ENCODE measurements at regions not wholly inside any gene's neighbourhood (a gene's known extent, or its start where the extent isn't known, plus 50 kb on each side); places are given as distances from the start of the nearest gene placed in this dataset.

- Histone ChIP-seq H3K9me3 (replicated peaks; ENCODE audit: control insufficient read depth, insufficient read depth, low read length) (no peaks in the 10 kb centered on the region), H2AFZ (ENCODE audit: control insufficient read depth, low read depth, low read length) (no peak overlapping the region), H3K9ac (ENCODE audit: control insufficient read depth, insufficient read depth, low read length) (no peak overlapping the region), H3K4me3 (no peak overlapping the region), H3K27ac (ENCODE audit: control insufficient read depth, insufficient read depth) (no peak overlapping the region), H3K27me3 (replicated peaks in 1 of 2; ENCODE audit: control insufficient read depth in 2 of 2, insufficient read depth in 2 of 2, low read length in 1 of 2) (no peaks in the 10 kb centered on the region), H4K20me1 (ENCODE audit: control insufficient read depth, insufficient read depth) (no peaks in the 10 kb centered on the region), H3K4me1 (ENCODE audit: control insufficient read depth, insufficient read depth, low read length) (no peaks in the 10 kb centered on the region), H3K36me3 (ENCODE audit: control insufficient read depth in 2 of 2, insufficient read depth in 2 of 2, low read length in 1 of 2) (no peaks in the 10 kb centered on the region), H3K79me2 (ENCODE audit: control insufficient read depth, insufficient read depth, low read length) (no peaks in the 10 kb centered on the region), H3K4me2 (ENCODE audit: control insufficient read depth, insufficient read depth) (no peak overlapping the region)
- ATAC-seq, result no peak
- ChIA-PET RAD21 (ENCODE audit: unreplicated experiment) (interaction anchor here (0.6 kb wide), 1 partner anchor 150 kb away, joined by 4 read pairs; no protein-coding TSS in a partner anchor), SMC1A (ENCODE audit: uncharacterized antibody, unreplicated experiment) (no interaction called here), POLR2A (no interaction called here), CTCF (no interaction called here)
- no TSS peak for BruUV-seq (replicated peaks)
- FAIRE-seq, result no peak
- 40% methylated on average over 18 of the region's 18 CpGs for WGBS (ENCODE audit: insufficient coverage, insufficient replicate concordance, low lambda C conversion rate, missing lambda C conversion rate)
- intact Hi-C loops (cut with micrococcal nuclease; ENCODE audit: unreplicated experiment), result no loop called here
- no peak for DNase-seq (ENCODE audit: low read depth, low spot score)
- in situ Hi-C loops (cut with MboI), result no loop called here
- TF ChIP-seq NFYB (IDR thresholded peaks at IDR 0.05; ENCODE audit: insufficient read depth, low read depth, low read length) (no peak), FOXK2 (IDR thresholded peaks at IDR 0.05) (no peak), SIN3A (IDR thresholded peaks at IDR 0.05; ENCODE audit: low read depth, low read length) (no peak), E2F4 (IDR thresholded peaks at IDR 0.05; ENCODE audit: low read depth, low read length) (no peak), MYC (IDR thresholded peaks at IDR 0.05; ENCODE audit: insufficient read depth, insufficient read length, insufficient replicate concordance, low read length, severe bottlenecking) (no peak), KLF5 (IDR thresholded peaks at IDR 0.05; ENCODE audit: partially characterized antibody) (no peak), USF2 (IDR thresholded peaks at IDR 0.05; ENCODE audit: borderline replicate concordance, low read depth, low read length) (no peak), RBBP5 (conservative IDR thresholded peaks at IDR 0.05) (no peak), NBN (IDR thresholded peaks at IDR 0.05) (no peak), WRNIP1 (IDR thresholded peaks at IDR 0.05; ENCODE audit: borderline replicate concordance, low read depth, low read length) (no peak), IRF4 (IDR thresholded peaks at IDR 0.05; ENCODE audit: low read depth, low read length) (no peak), NFXL1 (IDR thresholded peaks at IDR 0.05; ENCODE audit: borderline replicate concordance) (no peak), TCF7 (IDR thresholded peaks at IDR 0.05; ENCODE audit: borderline replicate concordance) (no peak), TCF12 (IDR thresholded peaks at IDR 0.05; ENCODE audit: low read depth, low read length) (no peak), PRDM15 (CRISPR knock-in tag; IDR thresholded peaks at IDR 0.05) (no peak), BMI1 (IDR thresholded peaks at IDR 0.05; ENCODE audit: borderline replicate concordance) (no peak), RCOR1 (conservative IDR thresholded peaks at IDR 0.05; ENCODE audit: low read depth, low read length) (no peak)
Measured at GRCh38 chr6:43938178-43939105, 168.4 kb downstream of the VEGFA start.
